ENCODE measurements at regions not wholly inside any gene's neighbourhood (a gene's known extent, or its start where the extent isn't known, plus 50 kb on each side); places are given as distances from the start of the nearest gene placed in this dataset.
"Not testable (repeated sequence)": the region's sequence is repeated elsewhere in the genome, so short reads cannot be mapped to it uniquely, and the experiment has no call there.

DNA sequence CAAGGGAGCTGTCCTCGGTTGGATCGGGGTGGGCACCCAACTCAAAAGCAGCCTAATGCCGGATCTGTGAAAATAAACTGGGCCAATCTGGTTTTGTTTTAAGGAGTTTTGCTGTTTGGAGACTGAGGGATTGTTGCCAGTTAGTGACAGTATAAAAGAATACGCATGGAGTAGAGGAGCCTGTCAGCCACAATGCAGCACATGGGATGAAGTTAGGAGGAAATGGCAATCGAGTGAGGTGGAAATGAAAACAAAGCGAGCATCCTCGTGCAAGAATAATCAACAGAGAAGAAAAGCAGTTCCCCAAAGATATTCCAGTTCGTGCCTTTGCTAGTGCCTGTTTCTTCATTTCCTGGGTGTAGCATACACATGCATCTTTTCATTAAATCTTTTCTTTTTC, 108.4 kb upstream of the RORA start:
- no peak for DNase-seq (ENCODE audit: low read depth)

DNA sequence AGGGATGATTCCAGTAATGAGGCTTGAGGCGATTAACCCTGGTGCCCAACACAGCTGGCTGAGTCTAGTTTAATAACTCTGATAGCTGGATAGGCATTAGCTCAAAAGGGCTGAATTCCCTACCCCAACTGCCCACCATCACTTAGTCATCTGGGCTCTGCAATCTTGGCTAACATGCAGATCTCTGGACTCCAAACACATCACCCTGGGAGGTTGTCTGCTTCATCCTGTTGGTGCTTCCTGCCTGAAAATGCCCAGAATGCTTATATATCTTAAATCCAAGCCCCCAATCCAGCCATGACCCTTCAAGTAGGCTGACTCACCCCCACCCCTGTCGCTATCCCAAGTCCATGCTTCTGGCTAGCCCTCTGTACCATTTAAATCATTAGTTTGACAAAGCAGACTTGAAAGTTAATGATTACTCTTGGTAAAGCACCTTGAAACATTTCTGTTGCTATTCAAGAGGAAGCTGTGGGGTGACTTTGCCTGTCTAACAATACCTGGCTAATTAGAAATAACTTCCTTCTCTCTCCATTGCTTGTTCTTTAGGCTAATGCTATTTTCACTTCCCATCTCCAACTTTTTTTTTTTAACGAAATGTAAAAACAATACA, 107.0 kb upstream of the RORA start:
- DNase-seq (ENCODE audit: low read depth) = no peak

DNA sequence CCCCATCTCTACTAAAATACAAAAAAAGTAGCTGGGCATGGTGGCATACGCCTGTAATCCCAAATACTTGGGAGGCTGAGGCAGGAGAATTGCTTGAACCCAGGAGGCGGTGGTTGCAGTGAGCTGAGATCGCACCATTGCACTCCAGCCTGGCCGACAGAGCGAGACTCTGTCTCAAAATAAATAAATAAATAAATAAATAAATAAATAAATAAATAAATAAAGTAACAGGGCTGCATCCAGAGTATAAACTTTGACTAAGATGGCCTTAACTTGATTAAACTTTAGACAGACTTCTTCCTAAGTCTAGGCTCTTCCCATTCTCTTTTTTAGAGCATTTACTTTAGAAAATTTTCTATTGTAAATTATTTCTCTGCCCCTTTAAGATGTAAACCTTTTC, 105.6 kb upstream of the RORA start:
- not testable (repeated sequence) for DNase-seq (ENCODE audit: low read depth)

DNA sequence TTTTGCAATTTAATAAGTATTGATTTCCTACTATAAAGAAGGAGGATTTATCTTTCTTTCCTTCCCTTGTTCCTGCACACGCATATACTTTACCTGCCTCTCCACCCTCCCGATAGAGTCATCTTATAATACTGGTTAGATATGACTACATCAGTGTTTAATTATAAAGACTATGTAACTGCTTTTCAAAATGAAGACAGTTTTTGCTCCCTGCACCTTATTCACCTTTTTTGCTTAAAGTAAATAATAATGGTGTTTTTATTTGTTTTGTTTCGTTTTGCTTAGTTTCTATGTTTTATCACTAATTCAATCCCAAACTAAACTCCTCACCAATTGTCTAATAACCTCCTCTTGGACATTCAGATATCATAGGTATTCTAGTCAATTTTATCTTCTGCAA, 101.9 kb upstream of the RORA start:
- DNase-seq (ENCODE audit: low read depth) = no peak

DNA sequence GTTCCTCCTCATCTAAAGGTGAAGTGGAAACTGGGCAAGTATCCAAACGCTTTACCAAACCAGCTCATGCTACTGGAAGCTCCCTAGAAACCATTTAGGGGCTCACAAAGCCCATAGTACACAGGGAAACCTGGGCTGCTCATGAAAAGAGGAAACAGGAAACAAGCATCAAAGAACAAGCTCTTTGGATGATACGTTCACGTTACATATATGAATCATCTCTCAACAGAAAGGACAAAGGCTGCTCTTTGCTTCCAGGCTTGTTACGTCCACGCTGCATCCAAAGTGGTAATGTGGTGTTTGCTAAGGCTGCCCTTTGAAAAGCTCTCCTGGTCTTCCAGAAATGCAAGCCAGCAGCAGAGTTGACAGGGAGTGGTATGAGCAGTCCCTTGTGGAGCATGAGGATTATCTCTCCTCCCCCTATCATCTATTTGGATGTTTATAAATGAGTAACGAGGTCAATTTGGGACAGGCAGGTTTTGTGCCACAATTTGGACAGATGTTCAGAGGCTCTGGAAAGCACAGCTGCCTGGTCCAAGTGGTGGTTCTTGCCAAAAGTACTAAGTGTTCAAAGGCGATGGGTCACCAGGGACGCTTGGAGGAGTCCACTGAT, 98.0 kb upstream of the RORA start:
- DNase-seq (ENCODE audit: low read depth) = no peak

DNA sequence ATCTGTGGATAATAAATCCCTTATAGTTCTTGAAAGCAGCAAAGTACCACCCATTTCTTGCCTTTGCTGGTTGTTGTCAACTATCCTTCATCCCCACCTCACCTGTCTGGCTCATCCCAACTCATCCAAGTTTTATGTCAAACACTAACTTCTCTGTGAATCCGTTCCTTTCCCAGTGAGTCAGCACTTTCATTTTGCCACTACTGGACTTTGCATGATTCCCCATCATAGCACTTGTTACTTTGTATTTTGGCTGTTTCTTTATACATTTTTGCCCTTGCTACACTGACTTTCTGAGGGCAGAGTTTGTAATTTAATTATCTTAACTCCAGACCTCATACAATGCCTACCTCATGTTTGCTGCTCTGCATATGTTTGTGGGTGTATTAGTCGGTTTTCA, 90.8 kb upstream of the RORA start:
- DNase-seq (ENCODE audit: low read depth) = no peak

DNA sequence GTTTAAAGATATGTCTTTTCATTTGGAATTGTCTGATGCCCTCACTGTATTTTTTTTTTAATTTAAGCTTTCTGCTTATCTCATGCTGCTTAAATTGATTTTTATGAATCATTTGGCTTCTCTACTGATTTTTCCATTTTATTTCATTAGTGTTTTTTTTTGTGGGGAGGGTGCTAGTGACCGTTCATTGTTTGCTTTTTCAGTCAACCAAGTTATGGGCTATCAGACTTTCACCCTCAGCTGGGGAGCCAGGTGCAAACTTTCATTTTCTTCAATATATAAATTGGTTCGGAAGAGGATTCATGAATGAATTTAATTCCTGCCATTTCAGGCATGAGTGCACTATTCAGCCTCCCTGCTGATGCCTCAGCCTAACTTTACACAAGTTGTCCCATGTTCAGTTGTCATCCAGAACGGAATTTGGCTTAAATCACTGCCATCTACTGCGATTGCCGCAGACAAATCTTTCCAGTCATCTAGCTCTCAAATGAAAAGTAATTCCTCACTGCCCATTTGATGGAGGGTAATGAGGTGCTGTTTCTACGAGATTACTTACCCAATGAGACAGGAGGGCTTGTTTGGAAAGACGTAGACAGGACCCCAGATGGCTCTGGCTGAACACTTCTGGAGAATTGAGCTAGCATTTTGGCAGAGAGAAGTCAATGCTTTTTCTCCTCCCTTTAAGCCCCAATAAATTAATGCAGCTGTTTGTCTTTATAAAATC, 89.9 kb upstream of the RORA start:
- no peak for DNase-seq (ENCODE audit: low read depth)

DNA sequence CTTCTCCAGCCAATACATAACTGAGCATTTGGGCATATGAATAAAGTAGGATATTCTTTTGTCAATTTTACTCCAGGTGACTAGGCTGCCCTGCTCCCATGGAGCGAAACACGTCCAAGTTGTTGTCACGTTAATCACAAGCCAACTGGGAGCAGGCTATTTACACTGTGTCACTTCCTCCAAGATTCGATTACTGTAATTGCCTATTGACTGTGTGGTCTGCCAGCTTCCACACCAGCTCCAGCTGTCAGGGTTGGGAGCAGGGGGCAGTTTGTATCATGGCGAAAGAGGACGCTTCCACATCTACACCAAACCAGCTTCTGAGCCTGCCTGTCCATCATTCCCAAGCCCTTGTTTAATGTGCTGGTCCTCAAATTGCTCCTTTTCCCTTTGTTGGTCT, 89.2 kb upstream of the RORA start:
- DNase-seq (ENCODE audit: low read depth) = no peak

DNA sequence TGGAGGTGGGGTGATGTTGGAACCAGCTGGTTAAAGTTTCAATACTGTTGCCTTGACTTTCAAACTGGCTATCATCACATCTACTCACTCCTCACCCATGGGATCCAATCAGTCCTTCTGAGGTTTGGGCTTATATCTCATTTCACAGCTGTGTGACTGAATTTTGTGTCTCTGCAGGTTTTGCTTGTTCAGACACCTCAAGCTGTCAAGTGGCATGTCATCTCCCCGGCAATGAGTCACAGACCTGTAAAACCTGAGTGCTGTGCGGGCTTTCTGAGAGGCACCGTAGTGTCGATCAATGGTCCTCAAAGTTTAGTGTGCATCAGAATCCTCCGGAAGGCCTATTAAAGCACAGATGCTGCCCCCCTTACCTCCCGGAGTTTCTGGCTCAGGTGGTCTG, 86.4 kb upstream of the RORA start:
- no peak for DNase-seq (ENCODE audit: low read depth)

DNA sequence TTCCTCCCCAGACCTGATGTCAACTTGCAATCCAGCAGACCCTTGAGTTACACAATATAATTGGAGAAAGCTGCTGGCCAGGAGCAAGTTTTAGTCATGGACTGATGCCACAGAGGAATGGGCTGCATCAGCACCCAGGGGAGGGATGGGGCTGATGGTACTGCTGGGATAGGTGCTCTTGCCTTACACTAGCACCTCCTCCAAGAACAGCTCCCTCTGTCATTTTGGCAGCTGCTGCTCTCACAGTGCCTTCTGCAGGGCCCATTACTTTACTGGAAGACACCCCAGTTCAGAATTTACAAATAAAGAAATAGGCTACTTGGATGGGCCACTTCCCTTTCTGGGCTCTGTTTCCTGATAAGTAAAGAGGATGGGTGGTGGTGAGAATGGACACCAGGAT, 85.3 kb upstream of the RORA start:
- DNase-seq (ENCODE audit: low read depth) = no peak

DNA sequence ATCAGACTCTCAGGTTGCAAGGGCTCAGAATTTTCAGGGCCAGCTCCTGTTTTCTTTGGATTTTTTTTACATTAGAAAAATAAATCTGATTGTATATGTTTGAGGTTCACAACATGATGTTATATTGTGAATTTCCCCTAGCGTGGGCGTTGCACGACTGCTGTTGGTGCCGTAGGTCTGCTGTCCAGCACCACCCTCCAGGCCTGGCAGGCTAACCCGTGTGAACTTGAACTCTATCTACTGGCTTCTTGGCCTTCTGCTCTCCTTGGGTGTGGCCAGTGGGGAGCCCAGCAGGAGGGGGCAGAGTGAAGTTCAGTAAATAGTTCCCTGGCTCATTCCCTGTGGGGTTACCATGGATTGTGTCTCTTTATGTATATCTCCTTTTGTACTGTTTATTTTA, 80.5 kb upstream of the RORA start:
- DNase-seq (ENCODE audit: low read depth) = no peak

DNA sequence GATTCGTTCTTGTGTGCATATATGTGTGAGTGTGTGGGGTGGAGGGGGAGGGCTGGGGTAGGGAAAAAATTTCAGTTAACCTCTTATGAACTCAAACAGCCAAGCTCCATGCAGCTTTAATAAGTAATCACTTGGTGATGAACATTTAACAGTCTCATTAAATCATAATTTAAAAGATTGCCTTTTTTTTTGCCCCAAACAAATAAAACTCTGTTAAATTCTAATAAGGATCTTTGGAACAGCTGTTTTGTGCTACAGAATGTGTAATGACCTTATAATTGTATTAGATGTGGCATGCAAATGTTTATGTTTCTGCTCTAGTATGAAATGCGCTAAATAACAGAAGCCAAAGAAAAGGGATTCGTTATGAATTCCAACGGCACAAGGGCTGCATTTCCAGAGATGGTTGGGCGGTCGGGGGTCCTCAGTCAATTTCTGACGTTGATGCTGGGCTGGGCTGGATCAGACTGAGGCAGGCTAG, 80.0 kb upstream of the RORA start:
- no peak for DNase-seq (ENCODE audit: low read depth)

DNA sequence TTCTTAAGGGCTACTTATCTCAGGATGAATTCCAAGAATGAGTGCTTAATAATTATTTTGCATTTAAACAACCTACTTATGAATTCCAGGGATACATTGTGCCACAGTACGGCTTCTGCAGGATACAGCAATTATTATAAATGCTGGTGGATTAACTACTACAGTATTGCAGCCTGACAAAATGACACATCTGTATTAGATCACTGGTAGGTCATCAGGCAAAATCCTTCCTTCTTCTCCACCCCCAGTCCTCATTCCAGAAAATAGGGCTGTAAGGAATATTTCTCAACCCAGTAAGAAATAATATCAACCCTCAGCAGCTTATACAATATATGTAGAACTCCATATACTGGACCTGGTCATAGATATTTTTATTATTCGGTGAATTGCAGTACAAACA, 79.3 kb upstream of the RORA start:
- no peak for DNase-seq (ENCODE audit: low read depth)

DNA sequence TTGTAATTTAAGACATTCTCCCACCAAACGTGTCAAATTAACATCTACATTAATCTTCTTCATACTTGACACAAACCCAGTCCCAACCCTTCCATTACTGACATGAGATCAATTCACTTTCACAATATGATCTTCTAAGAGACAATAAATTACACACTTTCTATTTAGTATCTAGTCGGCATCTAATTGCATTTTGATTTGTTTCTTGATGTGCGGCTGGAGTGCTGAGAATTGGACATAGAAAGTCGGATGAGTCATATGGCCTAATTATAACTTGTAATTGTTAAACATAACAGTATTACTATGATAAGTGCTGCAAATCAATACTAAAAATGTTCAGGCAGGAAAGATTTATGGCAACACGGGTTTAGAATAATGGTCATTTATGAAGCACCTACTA, 78.4 kb upstream of the RORA start:
- no peak for DNase-seq (ENCODE audit: low read depth)

DNA sequence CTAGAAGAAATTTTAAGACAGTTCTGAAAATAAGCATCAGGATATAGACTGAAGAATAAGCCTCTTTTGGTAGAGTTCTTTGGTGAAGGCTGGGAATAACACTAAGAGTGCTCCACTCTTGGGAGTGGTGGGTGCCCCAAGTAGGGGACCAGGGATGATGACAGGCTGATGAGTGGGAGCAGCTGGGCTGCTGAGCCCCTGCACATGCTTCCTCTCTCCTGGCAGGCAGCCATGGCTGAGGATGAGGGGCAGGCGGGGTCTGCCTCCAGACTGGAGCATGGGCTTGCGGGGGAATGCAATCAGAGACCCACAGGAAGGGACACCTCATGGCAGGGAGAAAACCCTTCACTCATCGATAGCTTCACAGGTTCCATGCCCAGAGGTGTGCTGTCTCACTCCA, 72.6 kb upstream of the RORA start:
- no peak for DNase-seq (ENCODE audit: low read depth)

DNA sequence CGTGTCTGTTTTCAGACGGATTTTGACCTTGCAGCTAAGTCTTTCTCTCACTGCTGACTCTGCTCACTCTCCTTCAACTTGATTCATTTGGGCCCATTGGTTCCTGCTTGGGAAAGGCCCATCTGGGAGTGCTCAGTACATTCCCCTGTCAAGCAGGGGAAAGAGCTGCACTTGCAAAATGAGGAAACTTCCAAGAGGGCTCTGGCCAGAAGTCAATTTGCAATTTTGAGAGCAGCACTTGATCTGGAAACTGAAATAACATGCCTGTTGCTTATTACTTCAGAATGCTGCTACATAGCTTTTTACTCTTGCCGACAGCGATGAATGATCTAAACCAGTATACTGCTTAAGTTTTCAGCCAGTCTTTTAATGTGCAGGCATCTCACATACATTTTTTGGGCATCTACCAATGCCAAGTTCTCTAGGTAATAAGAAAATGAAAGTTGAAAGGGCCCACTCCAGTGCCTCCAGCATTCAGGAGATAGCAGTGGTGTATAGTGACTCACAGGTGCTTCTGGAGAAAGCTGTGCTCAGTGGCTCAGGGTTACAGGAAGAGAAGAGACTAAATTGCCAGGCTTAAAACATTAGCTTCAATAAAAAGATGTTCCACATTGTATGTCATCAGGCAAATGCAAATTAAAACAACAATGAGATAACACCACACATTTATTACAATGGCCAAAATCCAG, 70.1 kb upstream of the RORA start:
- no peak for DNase-seq (ENCODE audit: low read depth)

DNA sequence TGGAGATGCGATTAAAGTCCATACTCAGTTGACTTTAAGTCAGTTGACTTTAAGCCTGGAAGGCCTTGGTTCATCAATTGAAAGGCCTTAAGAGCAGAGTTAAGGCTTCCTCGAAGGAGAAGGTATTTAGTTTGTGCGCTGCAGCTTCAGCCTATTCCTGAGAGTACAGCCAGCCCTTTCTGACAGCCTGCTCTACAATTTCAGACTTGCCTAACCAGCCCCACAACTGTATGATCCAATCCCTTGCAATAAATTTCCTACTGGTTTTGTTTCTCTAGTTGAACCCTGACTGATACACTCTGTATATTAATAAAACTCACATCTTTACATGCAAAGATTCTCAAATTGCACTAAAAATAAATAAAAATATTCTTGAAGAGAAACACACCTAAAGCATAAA, 66.1 kb upstream of the RORA start:
- no peak for DNase-seq (ENCODE audit: low read depth)

DNA sequence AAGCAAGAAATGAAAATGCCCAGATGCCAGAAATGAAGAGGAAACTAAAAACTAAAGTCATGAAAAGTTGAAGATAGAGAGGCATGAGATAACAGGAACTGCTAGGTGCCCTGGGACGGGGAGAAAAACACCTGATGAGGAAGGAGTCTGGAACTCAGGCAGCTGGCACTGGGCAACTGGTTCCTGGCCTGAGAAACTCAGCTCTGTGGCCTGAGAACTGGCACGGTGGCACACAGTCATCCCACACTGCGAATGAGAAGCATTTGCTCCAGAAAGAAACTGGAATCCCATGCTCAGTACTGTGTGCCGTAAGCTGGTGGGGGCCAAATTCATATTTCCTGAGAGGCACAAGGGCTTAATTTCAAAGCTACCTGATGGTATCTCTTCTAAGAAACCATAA, 53.6 kb upstream of the RORA start:
- no peak for DNase-seq (ENCODE audit: low read depth)

DNA sequence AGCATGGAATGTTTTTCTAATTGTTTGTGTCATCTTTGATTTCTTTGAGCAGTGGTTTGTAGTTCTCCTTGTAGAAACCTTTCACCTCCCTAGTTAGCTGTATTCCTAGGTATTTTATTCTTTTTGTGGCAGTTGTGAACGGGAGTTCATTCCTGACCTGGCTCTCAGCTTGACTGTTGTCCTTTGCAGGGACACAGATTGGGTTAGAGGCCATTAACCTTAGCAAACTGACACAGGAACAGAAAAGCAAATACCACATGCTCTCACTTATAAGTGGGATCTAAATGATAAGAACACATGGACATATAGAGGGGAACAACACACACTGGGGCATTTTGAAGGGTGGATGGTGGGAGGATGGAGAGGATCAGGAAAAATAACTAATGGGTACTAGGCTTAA, 52.2 kb upstream of the RORA start:
- no peak for DNase-seq (ENCODE audit: low read depth)
